ENCODE measurements at regions not wholly inside any gene's neighbourhood (a gene's known extent, or its start where the extent isn't known, plus 50 kb on each side); places are given as distances from the start of the nearest gene placed in this dataset.
"Not testable (repeated sequence)": the region's sequence is repeated elsewhere in the genome, so short reads cannot be mapped to it uniquely, and the experiment has no call there.

DNA sequence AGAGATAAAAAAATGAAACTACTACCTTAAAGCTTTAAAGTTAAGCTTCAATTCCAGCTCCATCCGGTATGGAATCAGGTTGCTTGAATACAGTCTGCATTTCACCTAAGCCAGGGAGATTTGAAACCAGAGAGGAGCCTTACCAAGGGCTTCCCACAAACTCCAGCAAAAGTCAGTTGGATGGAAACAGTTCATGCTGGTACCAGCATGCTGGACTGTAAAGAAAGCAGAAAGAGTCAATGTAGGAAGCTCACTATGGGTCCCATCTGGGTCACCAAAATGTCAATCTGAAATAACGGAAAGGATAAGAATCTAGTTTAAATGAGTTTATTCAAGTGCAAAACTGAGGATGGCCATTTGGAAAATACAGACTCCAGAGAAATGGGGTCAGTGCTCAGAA, 65.3 kb downstream of the CDO1 start:
- Histone ChIP-seq H3K79me1 (ENCODE audit: low read length) (no peaks in the 10 kb centered on the region), H3K4me1 (ENCODE audit: control insufficient read depth, low read depth, low read length) (no peaks in the 10 kb centered on the region), H2AK5ac (ENCODE audit: low read length) (no peak overlapping the region), H2BK15ac (replicated peaks; ENCODE audit: low read depth) (no peak overlapping the region), H3K27me3 (ENCODE audit: insufficient read depth, low read length, poor library complexity) (no peaks in the 10 kb centered on the region), H4K5ac (ENCODE audit: low read length) (no peak overlapping the region), H3K18ac (ENCODE audit: low read length) (no peak overlapping the region), H3K4ac (ENCODE audit: low read depth, low read length) (no peak overlapping the region), H3K9ac (ENCODE audit: low read length) (no peak overlapping the region), H3K36me3 (ENCODE audit: control insufficient read depth, insufficient read depth, low read length) (no peaks in the 10 kb centered on the region), H3K27ac (ENCODE audit: low read depth, low read length) (no peak overlapping the region), H3K23ac (ENCODE audit: low read length) (no peak overlapping the region), H2BK5ac (ENCODE audit: low read length) (no peak overlapping the region), H3K79me2 (ENCODE audit: control insufficient read depth, insufficient read depth, low read length) (no peaks in the 10 kb centered on the region), H2BK120ac (ENCODE audit: low read depth, low read length) (no peak overlapping the region), H3K56ac (ENCODE audit: low read length) (no peak overlapping the region), H3K4me3 (ENCODE audit: low read length) (no peak overlapping the region), H3K4me2 (ENCODE audit: low read length) (no peak overlapping the region), H4K8ac (ENCODE audit: low read depth, low read length) (no peak overlapping the region)
- no peak for DNase-seq
- WGBS (ENCODE audit: extremely low coverage, insufficient coverage, low lambda C conversion rate) = no CpG with 5 or more reads among the region's 2 CpGs

DNA sequence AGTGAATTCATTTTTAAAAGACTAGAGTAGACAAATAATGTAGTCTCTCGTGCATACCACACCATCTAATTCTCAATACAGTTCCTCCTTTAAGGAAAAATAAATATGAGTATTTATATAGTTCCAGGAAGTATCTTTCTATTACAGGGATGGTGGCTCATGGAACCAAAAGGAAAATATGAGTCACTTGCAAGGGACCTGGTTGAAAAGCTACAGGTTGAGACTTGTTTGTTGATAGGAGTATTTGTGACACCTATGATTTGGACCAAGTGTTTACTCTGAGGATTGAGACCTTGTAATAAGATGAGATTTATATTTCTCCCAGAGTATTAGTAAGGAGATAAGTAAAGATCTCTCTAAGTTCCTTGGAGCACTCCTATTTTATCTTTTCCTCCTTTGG, 67.4 kb downstream of the CDO1 start:
- Histone ChIP-seq H4K8ac (ENCODE audit: low read depth, low read length) (no peak overlapping the region), H3K9ac (ENCODE audit: low read length) (no peak overlapping the region), H3K27me3 (ENCODE audit: insufficient read depth, low read length, poor library complexity) (no peaks in the 10 kb centered on the region), H3K4ac (ENCODE audit: low read depth, low read length) (no peak overlapping the region), H2BK120ac (ENCODE audit: low read depth, low read length) (no peak overlapping the region), H3K27ac (ENCODE audit: low read depth, low read length) (no peak overlapping the region), H3K4me1 (ENCODE audit: control insufficient read depth, low read depth, low read length) (no peaks in the 10 kb centered on the region), H3K36me3 (ENCODE audit: control insufficient read depth, insufficient read depth, low read length) (no peaks in the 10 kb centered on the region), H2AK5ac (ENCODE audit: low read length) (no peak overlapping the region), H3K4me2 (ENCODE audit: low read length) (no peak overlapping the region), H4K5ac (ENCODE audit: low read length) (no peak overlapping the region), H2BK15ac (replicated peaks; ENCODE audit: low read depth) (no peak overlapping the region), H3K23ac (ENCODE audit: low read length) (no peak overlapping the region), H3K79me2 (ENCODE audit: control insufficient read depth, insufficient read depth, low read length) (no peaks in the 10 kb centered on the region), H3K18ac (ENCODE audit: low read length) (no peak overlapping the region), H2BK5ac (ENCODE audit: low read length) (no peak overlapping the region), H3K4me3 (ENCODE audit: low read length) (no peak overlapping the region), H3K56ac (ENCODE audit: low read length) (no peak overlapping the region), H3K79me1 (ENCODE audit: low read length) (no peaks in the 10 kb centered on the region)
- DNase-seq = no peak
- WGBS (ENCODE audit: extremely low coverage, insufficient coverage, low lambda C conversion rate) = no CpG with 5 or more reads among the region's 1 CpG

DNA sequence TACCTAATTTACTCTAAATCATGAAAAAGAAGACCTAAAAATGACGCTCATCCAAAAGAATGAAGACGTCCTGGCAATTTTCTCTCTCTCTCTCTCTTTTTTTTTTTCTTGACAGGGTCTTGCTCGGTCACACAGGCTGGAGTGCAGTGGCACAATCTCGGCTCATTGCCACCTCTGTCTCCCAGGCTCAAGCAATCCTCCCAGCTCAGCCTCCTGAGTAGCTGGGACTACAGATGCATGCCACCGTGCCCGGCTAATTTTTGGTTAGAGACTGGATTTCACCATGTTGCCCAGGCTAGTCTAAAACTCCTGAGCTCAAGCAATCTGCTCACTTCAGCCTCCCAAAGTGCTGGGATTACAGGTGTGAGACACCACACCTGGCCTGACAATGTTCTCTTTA, 77.2 kb downstream of the CDO1 start:
- not testable (repeated sequence) for H4K5ac ChIP-seq (ENCODE audit: low read length); H3K9ac ChIP-seq (ENCODE audit: low read length); H2BK5ac ChIP-seq (ENCODE audit: low read length); H3K56ac ChIP-seq (ENCODE audit: low read length); H3K79me2 ChIP-seq (ENCODE audit: control insufficient read depth, insufficient read depth, low read length); H3K36me3 ChIP-seq (ENCODE audit: control insufficient read depth, insufficient read depth, low read length); H3K4me2 ChIP-seq (ENCODE audit: low read length); DNase-seq; H3K27ac ChIP-seq (ENCODE audit: low read depth, low read length); H2BK15ac ChIP-seq (replicated peaks; ENCODE audit: low read depth); H3K4me1 ChIP-seq (ENCODE audit: control insufficient read depth, low read depth, low read length); H3K23ac ChIP-seq (ENCODE audit: low read length); H3K4me3 ChIP-seq (ENCODE audit: low read length); H3K79me1 ChIP-seq (ENCODE audit: low read length); H2AK5ac ChIP-seq (ENCODE audit: low read length); H4K8ac ChIP-seq (ENCODE audit: low read depth, low read length); H3K18ac ChIP-seq (ENCODE audit: low read length); H3K4ac ChIP-seq (ENCODE audit: low read depth, low read length); H3K27me3 ChIP-seq (ENCODE audit: insufficient read depth, low read length, poor library complexity); H2BK120ac ChIP-seq (ENCODE audit: low read depth, low read length)
- no CpG with 5 or more reads among the region's 6 CpGs for WGBS (ENCODE audit: extremely low coverage, insufficient coverage, low lambda C conversion rate)

DNA sequence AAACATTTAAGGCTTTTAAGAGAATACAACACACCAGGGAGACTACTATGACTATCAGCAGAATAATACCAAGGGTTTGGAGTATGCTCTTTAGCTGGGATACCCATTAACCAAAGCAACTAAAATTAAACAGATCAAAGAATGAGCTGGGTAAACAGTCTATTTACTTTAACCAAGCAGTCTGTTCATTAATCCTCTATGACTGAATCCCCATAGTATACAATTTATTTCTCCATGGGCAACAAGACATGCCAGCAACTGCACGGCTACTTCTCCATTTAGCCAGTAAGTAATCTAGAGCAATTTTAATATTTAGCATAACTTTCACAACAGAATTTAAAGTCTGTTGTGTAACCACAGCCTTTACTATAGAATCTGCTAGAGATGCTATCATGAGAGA, 77.6 kb downstream of the CDO1 start:
- H2BK5ac ChIP-seq (ENCODE audit: low read length) = no peak overlapping the region
- no peak overlapping the region for H2AK5ac ChIP-seq (ENCODE audit: low read length)
- H3K4me1 ChIP-seq (ENCODE audit: control insufficient read depth, low read depth, low read length) = no peaks in the 10 kb centered on the region
- no peaks in the 10 kb centered on the region for H3K79me1 ChIP-seq (ENCODE audit: low read length)
- WGBS (ENCODE audit: extremely low coverage, insufficient coverage, low lambda C conversion rate) = no CpG with 5 or more reads among the region's 1 CpG
- H3K23ac ChIP-seq (ENCODE audit: low read length) = no peak overlapping the region
- H3K27me3 ChIP-seq (ENCODE audit: insufficient read depth, low read length, poor library complexity) = no peaks in the 10 kb centered on the region
- H2BK120ac ChIP-seq (ENCODE audit: low read depth, low read length) = no peak overlapping the region
- no peak overlapping the region for H3K4me2 ChIP-seq (ENCODE audit: low read length)
- no peak overlapping the region for H3K27ac ChIP-seq (ENCODE audit: low read depth, low read length)
- H3K4me3 ChIP-seq (ENCODE audit: low read length) = no peak overlapping the region
- no peak overlapping the region for H3K9ac ChIP-seq (ENCODE audit: low read length)
- no peaks in the 10 kb centered on the region for H3K36me3 ChIP-seq (ENCODE audit: control insufficient read depth, insufficient read depth, low read length)
- H3K56ac ChIP-seq (ENCODE audit: low read length) = no peak overlapping the region
- no peak for DNase-seq
- H4K8ac ChIP-seq (ENCODE audit: low read depth, low read length) = no peak overlapping the region
- no peak overlapping the region for H4K5ac ChIP-seq (ENCODE audit: low read length)
- no peak overlapping the region for H2BK15ac ChIP-seq (replicated peaks; ENCODE audit: low read depth)
- no peak overlapping the region for H3K4ac ChIP-seq (ENCODE audit: low read depth, low read length)
- H3K18ac ChIP-seq (ENCODE audit: low read length) = no peak overlapping the region
- no peaks in the 10 kb centered on the region for H3K79me2 ChIP-seq (ENCODE audit: control insufficient read depth, insufficient read depth, low read length)

DNA sequence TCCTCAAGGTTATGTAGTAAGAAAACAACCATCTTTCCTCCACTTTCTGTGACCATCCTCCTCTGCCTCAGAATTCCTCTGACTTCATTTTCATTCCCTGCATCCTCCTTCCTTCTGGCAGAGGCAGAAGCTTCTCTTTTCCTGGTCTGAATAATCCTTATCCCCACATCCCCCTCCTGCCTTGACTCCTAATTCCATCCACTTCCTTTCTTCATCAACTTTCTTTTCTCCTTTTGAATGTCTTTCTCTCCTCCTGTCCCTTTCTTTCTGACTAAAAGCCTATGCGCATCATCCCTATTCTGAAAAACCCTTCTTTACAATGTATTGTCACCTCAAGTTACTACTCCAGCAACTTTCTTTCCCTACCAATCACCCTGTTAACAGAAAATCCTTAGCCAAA, 79.0 kb downstream of the CDO1 start:
- H3K9ac ChIP-seq (ENCODE audit: low read length) = no peak overlapping the region
- H2BK5ac ChIP-seq (ENCODE audit: low read length) = no peak overlapping the region
- H3K27ac ChIP-seq (ENCODE audit: low read depth, low read length) = no peak overlapping the region
- H4K5ac ChIP-seq (ENCODE audit: low read length) = no peak overlapping the region
- H3K79me2 ChIP-seq (ENCODE audit: control insufficient read depth, insufficient read depth, low read length) = no peaks in the 10 kb centered on the region
- H3K79me1 ChIP-seq (ENCODE audit: low read length) = no peaks in the 10 kb centered on the region
- no peak for DNase-seq
- H3K23ac ChIP-seq (ENCODE audit: low read length) = no peak overlapping the region
- H3K4me1 ChIP-seq (ENCODE audit: control insufficient read depth, low read depth, low read length) = peaks cover 2% of the 10 kb centered on the region
- H3K4me3 ChIP-seq (ENCODE audit: low read length) = no peak overlapping the region
- no peak overlapping the region for H4K8ac ChIP-seq (ENCODE audit: low read depth, low read length)
- H3K56ac ChIP-seq (ENCODE audit: low read length) = no peak overlapping the region
- H3K27me3 ChIP-seq (ENCODE audit: insufficient read depth, low read length, poor library complexity) = no peaks in the 10 kb centered on the region
- no peak overlapping the region for H2BK15ac ChIP-seq (replicated peaks; ENCODE audit: low read depth)
- H2AK5ac ChIP-seq (ENCODE audit: low read length) = no peak overlapping the region
- no peaks in the 10 kb centered on the region for H3K36me3 ChIP-seq (ENCODE audit: control insufficient read depth, insufficient read depth, low read length)
- H2BK120ac ChIP-seq (ENCODE audit: low read depth, low read length) = no peak overlapping the region
- no peak overlapping the region for H3K4ac ChIP-seq (ENCODE audit: low read depth, low read length)
- no peak overlapping the region for H3K4me2 ChIP-seq (ENCODE audit: low read length)
- no CpG with 5 or more reads among the region's 1 CpG for WGBS (ENCODE audit: extremely low coverage, insufficient coverage, low lambda C conversion rate)
- no peak overlapping the region for H3K18ac ChIP-seq (ENCODE audit: low read length)

DNA sequence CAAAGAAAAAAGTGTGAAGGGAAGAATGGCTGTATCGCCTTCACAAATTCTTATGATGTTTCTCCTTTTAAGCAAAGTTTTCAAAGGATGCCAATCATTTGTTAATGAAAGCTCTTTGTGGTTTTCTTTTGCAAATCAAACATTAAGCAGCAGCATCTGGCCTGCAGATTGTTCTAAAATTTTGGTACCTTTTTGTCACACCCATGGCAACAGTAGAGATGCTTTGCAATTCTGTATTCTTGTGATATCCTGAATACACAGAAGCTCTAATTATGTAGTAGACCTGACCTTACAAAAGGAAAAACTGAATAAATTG, 79.8 kb downstream of the CDO1 start:
- Histone ChIP-seq H3K4me3 (ENCODE audit: low read length) (no peak overlapping the region), H2BK15ac (replicated peaks; ENCODE audit: low read depth) (no peak overlapping the region), H3K4me2 (ENCODE audit: low read length) (no peak overlapping the region), H2BK5ac (ENCODE audit: low read length) (no peak overlapping the region), H3K56ac (ENCODE audit: low read length) (no peak overlapping the region), H3K18ac (ENCODE audit: low read length) (no peak overlapping the region), H3K36me3 (ENCODE audit: control insufficient read depth, insufficient read depth, low read length) (no peaks in the 10 kb centered on the region), H4K5ac (ENCODE audit: low read length) (no peak overlapping the region), H3K27me3 (ENCODE audit: insufficient read depth, low read length, poor library complexity) (no peaks in the 10 kb centered on the region), H2AK5ac (ENCODE audit: low read length) (no peak overlapping the region), H3K23ac (ENCODE audit: low read length) (no peak overlapping the region), H3K79me2 (ENCODE audit: control insufficient read depth, insufficient read depth, low read length) (no peaks in the 10 kb centered on the region), H3K4me1 (ENCODE audit: control insufficient read depth, low read depth, low read length) (peaks cover 2% of the 10 kb centered on the region), H3K27ac (ENCODE audit: low read depth, low read length) (no peak overlapping the region), H3K9ac (ENCODE audit: low read length) (no peak overlapping the region), H3K4ac (ENCODE audit: low read depth, low read length) (no peak overlapping the region), H4K8ac (ENCODE audit: low read depth, low read length) (no peak overlapping the region), H2BK120ac (ENCODE audit: low read depth, low read length) (no peak overlapping the region), H3K79me1 (ENCODE audit: low read length) (no peaks in the 10 kb centered on the region)
- no CpG with 5 or more reads among the region's 1 CpG for WGBS (ENCODE audit: extremely low coverage, insufficient coverage, low lambda C conversion rate)
- DNase-seq = no peak
